ENCODE measurements at regions not wholly inside any gene's neighbourhood (a gene's known extent, or its start where the extent isn't known, plus 50 kb on each side); places are given as distances from the start of the nearest gene placed in this dataset.

- H3K36me3 ChIP-seq (ENCODE audit: control insufficient read depth, insufficient read depth, low read length), result no peaks in the 10 kb centered on the region
- H3K27me3 ChIP-seq (ENCODE audit: control insufficient read depth, insufficient read depth, low read length), result no peaks in the 10 kb centered on the region
- no peak for TF ChIP-seq CTCF (IDR thresholded peaks at IDR 0.05; ENCODE audit: insufficient read depth, low read length, poor library complexity, severe bottlenecking)
- DNase-seq (ENCODE audit: low read depth), result no peak
- no peak overlapping the region for H3K4me3 ChIP-seq (ENCODE audit: low read depth, low read length)
Measured at GRCh38 chr2:66121946-66122345, 313.0 kb upstream of the MEIS1 start.

DNA sequence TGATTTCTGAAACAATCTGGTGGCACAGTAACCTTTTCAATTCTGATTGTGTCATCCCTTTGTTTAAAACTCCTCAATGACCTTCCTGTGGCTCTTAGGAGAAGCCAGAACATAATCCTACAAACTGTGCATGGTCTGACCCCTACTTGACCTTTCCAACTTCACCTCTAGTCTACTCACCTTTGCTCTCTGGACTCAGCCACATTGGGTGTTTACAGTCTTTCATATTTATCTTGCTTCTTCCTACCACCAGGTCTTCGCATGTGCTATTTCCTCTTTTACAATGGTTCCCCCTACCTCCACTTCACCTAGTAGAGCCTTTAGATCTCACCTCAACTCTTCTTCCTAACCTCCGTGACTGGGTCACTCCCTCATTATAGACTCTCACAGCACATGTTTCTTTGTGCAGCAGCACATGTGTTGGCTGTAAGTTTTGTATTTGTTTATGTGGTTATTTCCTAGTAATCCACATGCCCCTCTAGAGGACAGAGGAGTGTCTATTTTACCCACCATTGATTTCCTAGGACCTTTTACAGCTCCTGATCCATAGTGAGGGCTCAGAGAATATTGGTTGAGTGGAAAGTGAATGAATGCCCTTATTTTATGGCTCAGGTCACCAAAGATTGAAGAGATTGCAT, 320.8 kb upstream of the MEIS1 start:
- no peaks in the 10 kb centered on the region for H3K36me3 ChIP-seq (ENCODE audit: control insufficient read depth, insufficient read depth, low read length)
- no peak for DNase-seq (ENCODE audit: low read depth)
- no peak overlapping the region for H3K4me3 ChIP-seq (ENCODE audit: low read depth, low read length)
- no peaks in the 10 kb centered on the region for H3K27me3 ChIP-seq (ENCODE audit: control insufficient read depth, insufficient read depth, low read length)
- no peak for TF ChIP-seq CTCF (IDR thresholded peaks at IDR 0.05; ENCODE audit: insufficient read depth, low read length, poor library complexity, severe bottlenecking)

GRCh38 chr2:66111706-66112105, 323.2 kb upstream of the MEIS1 start:
- no peak for TF ChIP-seq CTCF (IDR thresholded peaks at IDR 0.05; ENCODE audit: insufficient read depth, low read length, poor library complexity, severe bottlenecking)
- Histone ChIP-seq H3K27me3 (ENCODE audit: control insufficient read depth, insufficient read depth, low read length) (no peaks in the 10 kb centered on the region), H3K4me3 (ENCODE audit: low read depth, low read length) (no peak overlapping the region), H3K36me3 (ENCODE audit: control insufficient read depth, insufficient read depth, low read length) (no peaks in the 10 kb centered on the region)
- DNase-seq (ENCODE audit: low read depth), result no peak

DNA sequence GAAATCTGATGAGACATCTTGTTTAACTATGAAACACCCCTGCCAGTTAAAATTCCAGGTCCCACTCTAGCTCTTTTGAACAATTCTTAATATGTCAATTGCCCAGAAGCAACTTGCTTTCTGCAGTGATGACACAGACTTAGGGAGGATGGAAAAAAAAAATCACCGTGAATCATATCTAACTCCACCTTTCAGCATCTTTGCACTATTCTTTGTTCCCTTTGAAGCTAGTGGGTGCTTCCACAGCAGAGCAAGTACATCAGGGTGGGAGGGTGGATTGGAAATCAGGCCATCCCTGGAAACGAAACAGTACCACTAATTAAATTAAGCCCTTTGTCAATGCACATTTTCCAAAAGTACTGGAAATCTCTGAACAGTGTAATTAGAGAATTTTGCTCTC, 324.3 kb upstream of the MEIS1 start:
- H3K4me3 ChIP-seq (ENCODE audit: low read depth, low read length), result no peak overlapping the region
- no peaks in the 10 kb centered on the region for H3K27me3 ChIP-seq (ENCODE audit: control insufficient read depth, insufficient read depth, low read length)
- H3K36me3 ChIP-seq (ENCODE audit: control insufficient read depth, insufficient read depth, low read length), result no peaks in the 10 kb centered on the region
- no peak for TF ChIP-seq CTCF (IDR thresholded peaks at IDR 0.05; ENCODE audit: insufficient read depth, low read length, poor library complexity, severe bottlenecking)
- no peak for DNase-seq (ENCODE audit: low read depth)

GRCh38 chr2:66110086-66110485, 324.8 kb upstream of the MEIS1 start:
- no peaks in the 10 kb centered on the region for H3K36me3 ChIP-seq (ENCODE audit: control insufficient read depth, insufficient read depth, low read length)
- no peak overlapping the region for H3K4me3 ChIP-seq (ENCODE audit: low read depth, low read length)
- no peak for TF ChIP-seq CTCF (IDR thresholded peaks at IDR 0.05; ENCODE audit: insufficient read depth, low read length, poor library complexity, severe bottlenecking)
- no peak for DNase-seq (ENCODE audit: low read depth)
- no peaks in the 10 kb centered on the region for H3K27me3 ChIP-seq (ENCODE audit: control insufficient read depth, insufficient read depth, low read length)

DNA sequence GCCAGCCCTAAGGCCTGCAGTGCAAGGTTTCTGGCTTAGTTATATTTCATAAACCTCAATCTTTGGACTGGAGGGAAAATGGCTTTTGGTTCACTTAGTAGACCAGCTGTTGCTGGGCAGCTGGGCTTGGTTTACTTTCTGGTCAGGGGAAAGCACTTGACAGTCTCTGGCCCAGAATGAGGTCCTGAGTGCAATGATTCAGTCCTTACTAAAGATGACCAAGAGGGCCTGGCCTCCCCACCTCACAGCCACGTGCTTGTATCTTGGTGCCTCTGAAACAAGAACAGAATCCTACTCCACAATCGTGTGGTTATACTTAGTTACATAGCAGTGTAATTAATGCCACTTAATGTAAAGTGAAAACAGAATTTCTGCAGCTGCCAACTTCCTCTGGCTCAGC, 325.5 kb upstream of the MEIS1 start:
- no peak overlapping the region for H3K4me3 ChIP-seq (ENCODE audit: low read depth, low read length)
- H3K27me3 ChIP-seq (ENCODE audit: control insufficient read depth, insufficient read depth, low read length), result no peaks in the 10 kb centered on the region
- H3K36me3 ChIP-seq (ENCODE audit: control insufficient read depth, insufficient read depth, low read length), result no peaks in the 10 kb centered on the region
- no peak for DNase-seq (ENCODE audit: low read depth)
- no peak for TF ChIP-seq CTCF (IDR thresholded peaks at IDR 0.05; ENCODE audit: insufficient read depth, low read length, poor library complexity, severe bottlenecking)

All from kidney epithelial cell (primary cell).